ENCODE measurements at regions not wholly inside any gene's neighbourhood (a gene's known extent, or its start where the extent isn't known, plus 50 kb on each side); places are given as distances from the start of the nearest gene placed in this dataset.

GRCh38 chr3:115388166-115388565 lies 235.1 kb upstream of the GAP43 start:
- no peak overlapping the region for H2AFZ ChIP-seq (ENCODE audit: low read length)
- POLR2A ChIA-PET, result no interaction called here
- 0% methylated on average over 1 of the region's 1 CpG for WGBS (ENCODE audit: low lambda C conversion rate)
- intact Hi-C loops (cut with micrococcal nuclease; ENCODE audit: unreplicated experiment), result no loop called here
- ATAC-seq (no peak), DNase-seq (ENCODE audit: low spot score) (no peak), FAIRE-seq (no peak)
- CTCF ChIA-PET (ENCODE audit: low intra/inter-chr PET ratio, low total read pairs), result no interaction called here
- no peaks in the 10 kb centered on the region for H4K20me1 ChIP-seq (ENCODE audit: insufficient read depth, low read length)
- no peak overlapping the region for H3K27ac ChIP-seq (ENCODE audit: extremely low read length, insufficient read depth, low read length)
- no peak overlapping the region for H3K4me3 ChIP-seq (replicated peaks in 1 of 3; ENCODE audit: insufficient read depth in 1 of 3, low read depth in 2 of 3, low read length in 3 of 3)
- no peak overlapping the region for H3K9ac ChIP-seq (ENCODE audit: insufficient read depth, low read depth, low read length)
- H3K4me2 ChIP-seq (ENCODE audit: low read depth, low read length), result no peak overlapping the region
- TF ChIP-seq MEIS1 (CRISPR knock-in tag; IDR thresholded peaks at IDR 0.05; ENCODE audit: borderline replicate concordance) (no peak), ISX (CRISPR knock-in tag; conservative IDR thresholded peaks at IDR 0.05) (no peak), TIGD3 (CRISPR knock-in tag; IDR thresholded peaks at IDR 0.05; ENCODE audit: borderline replicate concordance) (no peak), FOSL1 (CRISPR knock-in tag; IDR thresholded peaks at IDR 0.05; ENCODE audit: borderline replicate concordance) (no peak), ZFP90 (CRISPR knock-in tag; IDR thresholded peaks at IDR 0.05; ENCODE audit: borderline replicate concordance) (no peak), REL (CRISPR knock-in tag; conservative IDR thresholded peaks at IDR 0.05) (no peak), MBD4 (IDR thresholded peaks at IDR 0.05; ENCODE audit: borderline replicate concordance, low read length) (no peak), MYPOP (CRISPR knock-in tag; IDR thresholded peaks at IDR 0.05) (no peak), ZNF264 (CRISPR knock-in tag; IDR thresholded peaks at IDR 0.05) (no peak), YEATS4 (CRISPR knock-in tag; IDR thresholded peaks at IDR 0.05; ENCODE audit: borderline replicate concordance) (no peak), BCL3 (CRISPR knock-in tag; IDR thresholded peaks at IDR 0.05) (no peak), ZNF616 (CRISPR knock-in tag; IDR thresholded peaks at IDR 0.05; ENCODE audit: low read depth) (no peak), ZFP37 (CRISPR knock-in tag; IDR thresholded peaks at IDR 0.05; ENCODE audit: borderline replicate concordance) (no peak), MXD1 (CRISPR knock-in tag; IDR thresholded peaks at IDR 0.05) (no peak), KMT2B (CRISPR knock-in tag; IDR thresholded peaks at IDR 0.05) (no peak), KAT7 (CRISPR knock-in tag; IDR thresholded peaks at IDR 0.05; ENCODE audit: borderline replicate concordance) (no peak), RARG (CRISPR knock-in tag; IDR thresholded peaks at IDR 0.05; ENCODE audit: low read depth) (no peak), ZNF83 (CRISPR knock-in tag; IDR thresholded peaks at IDR 0.05; ENCODE audit: borderline replicate concordance) (no peak), TMF1 (CRISPR knock-in tag; IDR thresholded peaks at IDR 0.05; ENCODE audit: low read depth) (no peak)
- H3K9me3 ChIP-seq (ENCODE audit: low read length), result no peaks in the 10 kb centered on the region
- no peaks in the 10 kb centered on the region for H3K79me2 ChIP-seq (ENCODE audit: insufficient read depth, low read length)
- no peaks in the 10 kb centered on the region for H3K27me3 ChIP-seq (ENCODE audit: control insufficient read depth in 1 of 2, insufficient read depth in 2 of 2, low read length in 2 of 2)
- in situ Hi-C loops (cut with HindIII; ENCODE audit: extremely low pct_ligation_motif_present, low pct_unique_long_range_greater_than_20kb), result no loop called here
- no peaks in the 10 kb centered on the region for H3K36me3 ChIP-seq (replicated peaks in 1 of 2; ENCODE audit: control insufficient read depth in 1 of 2, insufficient read depth in 2 of 2, low read length in 2 of 2)
- H3K4me1 ChIP-seq (ENCODE audit: insufficient read depth, low read length), result no peaks in the 10 kb centered on the region
- no TSS peak for BruUV-seq (replicated peaks)

Data from HepG2 (cell line).